Colonic mucosa (tissue), 4 donors: ENCODE measurements at regions not wholly inside any gene's neighbourhood (a gene's known extent, or its start where the extent isn't known, plus 50 kb on each side); places are given as distances from the start of the nearest gene placed in this dataset.

Experiments used
- DNase-seq: peaks from one replicate; pipeline ENCODE4 v3.0.0-alpha.2; 2020
- H3K27ac ChIP-seq: fragments of 200-600 bp; one replicate; pipeline ENCODE4 v1.8.0; 2021
- H3K27me3 ChIP-seq: fragments of 200-600 bp; one replicate; pipeline ENCODE4 v1.8.0; 2021
- H3K36me3 ChIP-seq: fragments of 200-600 bp; one replicate; pipeline ENCODE4 v1.8.0; 2021
- H3K4me1 ChIP-seq: fragments of 200-600 bp; one replicate; pipeline ENCODE4 v1.8.0; 2021; ENCODE audit warnings: mild to moderate bottlenecking
- H3K4me3 ChIP-seq: fragments of 200-600 bp; one replicate; pipeline ENCODE4 v1.8.0; 2021
- H3K9ac ChIP-seq, 2 donors: one replicate each; pipeline ENCODE4 v1.7.0; 2013; ENCODE audit warnings: control low read depth in 2 of 2, low read depth in 2 of 2, low read length in 2 of 2
- H3K9me3 ChIP-seq: fragments of 200-600 bp; one replicate; pipeline ENCODE4 v1.8.0; 2021
- CTCF ChIP-seq: fragments of 200-600 bp; IDR thresholded peaks from one replicate; pipeline ENCODE4 v1.8.0; 2022; ENCODE audit warnings: antibody characterized with exemption, mild to moderate bottlenecking
- intact Hi-C: fragments of 100-400 bp; cut with DNase I; formaldehyde crosslinking; loops from one replicate; pipeline ENCODE4 v1.14.1; 2022
- donor health status: healthy.
- donor health status: DM: no; HTN: no; CAD: no.
- donor health status: DM: no; HTN: no; CAD: no.

- no peak overlapping the region for H3K4me3 ChIP-seq
- H3K27ac ChIP-seq: no peak overlapping the region
- no peaks in the 10 kb centered on the region for H3K9me3 ChIP-seq
- H3K4me1 ChIP-seq: no peaks in the 10 kb centered on the region
- H3K9ac ChIP-seq: no peak overlapping the region
- H3K27me3 ChIP-seq: no peaks in the 10 kb centered on the region
- intact Hi-C loops: no loop called here
- no peak for DNase-seq
- H3K36me3 ChIP-seq: no peaks in the 10 kb centered on the region
- TF ChIP-seq CTCF: no peak
Observed at GRCh38 chr10:44813201-44813600, 97.9 kb upstream of the TMEM72 start.

DNA sequence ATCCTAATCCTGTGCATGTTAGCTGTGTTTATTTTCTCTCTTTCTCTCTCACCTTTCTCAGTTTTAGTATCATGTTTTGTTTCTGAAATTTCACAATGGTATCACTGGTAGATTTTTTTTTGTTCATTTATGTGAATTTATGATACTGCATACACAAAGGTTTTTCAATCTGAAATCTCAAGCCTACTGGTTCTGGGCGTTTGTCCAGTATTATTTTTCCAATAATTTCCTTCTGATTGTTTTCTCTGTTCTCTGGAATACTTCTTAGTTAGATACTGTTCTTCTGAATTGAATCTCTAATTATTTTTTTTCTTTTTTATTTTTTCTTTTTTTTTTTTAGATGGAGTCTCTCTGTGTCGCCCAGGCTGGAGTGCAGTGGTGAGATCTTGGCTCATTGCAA is 96.2 kb upstream of the TMEM72 start:
- TF ChIP-seq CTCF: no peak
- intact Hi-C loops: no loop called here

GRCh38 chr10:44818041-44818649 is 93.0 kb upstream of the TMEM72 start:
- H3K9me3 ChIP-seq: no peaks in the 10 kb centered on the region
- H3K9ac ChIP-seq: no peak overlapping the region
- no peak for DNase-seq
- no peaks in the 10 kb centered on the region for H3K4me1 ChIP-seq
- no peaks in the 10 kb centered on the region for H3K36me3 ChIP-seq
- intact Hi-C loops: no loop called here
- H3K27ac ChIP-seq: no peak overlapping the region
- TF ChIP-seq CTCF: no peak
- no peak overlapping the region for H3K4me3 ChIP-seq
- no peaks in the 10 kb centered on the region for H3K27me3 ChIP-seq

More for the DNA sequence above, 96.2 kb upstream of the TMEM72 start:
- Histone ChIP-seq H3K9ac (no peak overlapping the region), H3K4me1 (no peaks in the 10 kb centered on the region), H3K27me3 (no peaks in the 10 kb centered on the region), H3K36me3 (no peaks in the 10 kb centered on the region), H3K4me3 (no peak overlapping the region), H3K27ac (no peak overlapping the region), H3K9me3 (no peaks in the 10 kb centered on the region)
- no peak for DNase-seq

DNA sequence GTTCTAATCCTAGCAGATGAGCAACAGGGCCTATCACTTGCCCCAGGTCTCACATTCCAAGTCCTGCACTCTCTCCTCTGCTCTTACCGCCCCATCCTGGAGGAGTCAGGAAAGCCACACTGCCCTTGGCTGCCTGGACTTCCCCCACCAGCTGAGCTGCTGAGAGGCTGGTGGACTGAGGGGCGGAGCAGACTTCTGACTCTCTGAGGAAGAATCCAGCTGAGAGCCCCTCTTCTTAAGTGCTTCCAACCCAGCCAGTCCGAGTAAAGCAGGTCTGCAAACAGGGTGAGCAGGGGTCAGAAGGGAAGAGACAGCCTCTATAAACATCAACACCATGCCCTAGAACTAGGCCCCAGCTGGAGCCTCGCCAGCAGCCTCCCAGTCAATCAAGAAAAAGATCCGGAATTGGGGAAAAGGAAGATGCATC is 92.4 kb upstream of the TMEM72 start:
- H3K4me1 ChIP-seq: no peaks in the 10 kb centered on the region
- no peaks in the 10 kb centered on the region for H3K9me3 ChIP-seq
- H3K9ac ChIP-seq: no peak overlapping the region
- H3K27ac ChIP-seq: no peak overlapping the region
- no peak overlapping the region for H3K4me3 ChIP-seq
- DNase-seq: no peak
- intact Hi-C loops: no loop called here
- no peaks in the 10 kb centered on the region for H3K36me3 ChIP-seq
- no peak for TF ChIP-seq CTCF
- no peaks in the 10 kb centered on the region for H3K27me3 ChIP-seq

DNA sequence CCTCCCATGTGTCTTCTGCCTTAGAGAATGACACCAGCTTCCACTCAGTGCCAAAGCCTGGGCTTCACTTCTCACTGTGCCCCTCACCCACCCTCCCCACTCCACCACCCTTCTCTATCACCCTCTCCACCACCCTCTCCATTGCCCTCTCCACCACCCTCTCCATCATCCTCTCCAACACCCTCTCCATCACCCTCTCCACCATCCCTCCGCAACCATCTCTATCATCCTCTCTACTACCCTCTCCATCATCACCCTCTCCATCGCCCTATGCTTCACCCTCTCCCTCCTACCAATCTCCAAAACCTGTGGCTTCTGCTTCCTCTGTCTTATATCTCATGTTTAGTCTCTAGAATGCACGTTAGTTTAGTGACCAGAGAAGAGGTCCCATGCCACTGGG is 91.0 kb upstream of the TMEM72 start:
- no peak for TF ChIP-seq CTCF
- no peak overlapping the region for H3K4me3 ChIP-seq
- intact Hi-C loops: no loop called here

More for the DNA sequence above, 91.0 kb upstream of the TMEM72 start:
- no peaks in the 10 kb centered on the region for H3K36me3 ChIP-seq
- H3K27ac ChIP-seq: no peak overlapping the region
- H3K27me3 ChIP-seq: no peaks in the 10 kb centered on the region
- DNase-seq: no peak
- H3K9ac ChIP-seq: no peak overlapping the region
- H3K4me1 ChIP-seq: no peaks in the 10 kb centered on the region
- no peaks in the 10 kb centered on the region for H3K9me3 ChIP-seq
